NCI-H69 (cell line): ENCODE measurements at regions not wholly inside any gene's neighbourhood (a gene's known extent, or its start where the extent isn't known, plus 50 kb on each side); places are given as distances from the start of the nearest gene placed in this dataset.
A peak's percentile ranks its signal among the peaks of the same experiment; 100 is the strongest.

Experiments used
- DNase-seq: peaks from one replicate; lab custom pipeline; 2025; lab: John Stamatoyannopoulos, UW

DNA sequence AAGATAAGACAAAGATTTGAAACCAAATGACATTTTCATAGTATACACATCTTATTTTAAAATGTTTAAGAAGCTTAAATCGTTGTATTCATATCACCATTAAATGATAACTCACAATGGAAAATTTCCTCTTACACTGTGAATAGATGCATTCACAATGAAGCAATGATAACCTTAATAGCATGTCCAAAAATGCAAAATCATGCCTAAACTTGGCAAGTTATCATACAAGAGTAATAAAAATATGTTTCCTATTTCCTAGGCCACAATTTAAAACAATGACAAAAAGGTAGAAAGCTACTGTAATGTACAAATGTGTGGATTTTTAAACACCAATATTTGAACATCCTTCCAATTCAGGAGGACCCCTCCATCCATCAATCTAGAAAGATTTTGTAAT lies 157.4 kb upstream of the GULP1 start:
- DNase-seq, result no peak

GRCh38 chr2:188138313-188138712 lies 153.4 kb upstream of the GULP1 start:
- DNase-seq, result no peak

DNA sequence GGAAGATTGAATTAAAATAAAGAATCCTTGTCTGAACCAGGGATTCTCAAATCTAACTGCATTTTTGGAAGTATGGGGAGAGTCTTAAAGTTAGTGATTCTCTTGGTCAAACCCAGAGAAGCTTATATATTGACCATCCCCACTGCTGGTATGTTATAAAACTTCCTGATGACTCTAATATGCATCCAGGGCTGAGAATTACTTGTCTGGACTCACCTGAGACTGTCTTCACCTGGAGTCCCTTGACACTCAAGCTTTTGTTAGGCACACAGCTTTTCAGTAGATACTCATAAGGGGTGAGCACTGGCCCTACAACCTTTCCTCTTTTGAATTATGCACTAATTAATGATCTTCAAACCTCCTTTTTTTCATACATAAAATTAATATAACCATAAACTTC lies 149.6 kb upstream of the GULP1 start:
- DNase-seq, result no peak

- DNase-seq, result no peak
These were observed 148.9 kb upstream of the GULP1 start for GRCh38 chr2:188142636-188143295.

GRCh38 chr2:188145885-188146284 lies 145.8 kb upstream of the GULP1 start:
- no peak for DNase-seq

- no peak for DNase-seq
These were observed 144.8 kb upstream of the GULP1 start for GRCh38 chr2:188146888-188147287.

GRCh38 chr2:188151670-188152069 lies 140.0 kb upstream of the GULP1 start:
- no peak for DNase-seq

DNA sequence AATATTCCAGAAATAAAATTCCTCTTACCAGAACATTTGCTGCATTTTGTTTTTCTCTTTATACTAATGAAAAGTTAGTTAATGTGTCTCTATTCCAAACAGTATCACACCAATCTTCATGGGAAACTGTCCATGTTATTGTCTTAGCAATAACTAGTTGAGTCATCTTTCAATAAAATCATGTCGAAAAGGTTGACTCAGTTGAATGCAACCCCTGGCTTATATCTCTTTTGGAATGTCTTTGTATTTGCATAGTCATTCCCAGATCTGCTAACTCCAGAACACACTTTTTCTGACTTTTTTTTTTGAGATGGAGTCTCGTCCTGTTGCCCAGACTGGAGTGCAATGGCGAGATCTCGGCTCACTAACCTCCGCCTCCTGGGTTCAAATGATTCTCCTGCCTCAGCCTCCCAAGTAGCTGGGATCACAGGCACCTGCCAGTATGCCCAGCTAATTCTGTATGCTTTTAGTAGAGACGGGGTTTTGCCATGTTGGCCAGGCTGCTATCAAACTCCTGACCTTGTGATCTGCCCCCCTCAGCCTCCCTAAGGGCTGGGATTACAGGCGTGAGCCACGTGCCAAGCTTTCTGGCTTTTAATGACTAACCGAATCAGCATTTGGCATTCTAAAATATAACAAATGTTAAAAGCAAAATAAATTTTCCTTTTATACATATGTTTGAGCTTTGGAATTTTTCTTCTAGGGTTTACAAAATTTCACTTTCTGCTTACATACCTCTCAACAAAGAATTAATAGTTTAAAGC lies 133.2 kb upstream of the GULP1 start:
- DNase-seq, result no peak

GRCh38 chr2:188159484-188159883 lies 132.2 kb upstream of the GULP1 start:
- DNase-seq, result no peak

- DNase-seq, result no peak
These were observed 121.3 kb upstream of the GULP1 start for GRCh38 chr2:188170356-188170755.

DNA sequence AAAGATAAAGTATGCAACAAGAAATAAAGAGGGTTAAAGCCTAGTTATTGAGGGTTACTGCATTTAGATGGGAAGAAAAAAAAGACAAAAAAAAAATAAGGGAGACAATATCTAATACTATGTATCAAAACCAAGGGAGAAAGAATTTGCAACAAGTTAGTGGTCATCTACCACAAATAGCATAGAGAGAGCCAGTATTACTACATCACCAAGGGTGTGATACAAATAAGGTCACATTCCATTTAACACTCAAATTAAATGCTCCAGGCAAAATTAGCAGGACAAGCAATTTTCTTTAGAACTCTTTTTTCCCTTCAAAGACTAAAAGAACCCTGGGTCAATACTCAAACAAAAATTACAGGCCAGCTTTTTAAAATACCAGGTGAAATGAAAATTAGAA lies 115.1 kb upstream of the GULP1 start:
- no peak for DNase-seq

DNA sequence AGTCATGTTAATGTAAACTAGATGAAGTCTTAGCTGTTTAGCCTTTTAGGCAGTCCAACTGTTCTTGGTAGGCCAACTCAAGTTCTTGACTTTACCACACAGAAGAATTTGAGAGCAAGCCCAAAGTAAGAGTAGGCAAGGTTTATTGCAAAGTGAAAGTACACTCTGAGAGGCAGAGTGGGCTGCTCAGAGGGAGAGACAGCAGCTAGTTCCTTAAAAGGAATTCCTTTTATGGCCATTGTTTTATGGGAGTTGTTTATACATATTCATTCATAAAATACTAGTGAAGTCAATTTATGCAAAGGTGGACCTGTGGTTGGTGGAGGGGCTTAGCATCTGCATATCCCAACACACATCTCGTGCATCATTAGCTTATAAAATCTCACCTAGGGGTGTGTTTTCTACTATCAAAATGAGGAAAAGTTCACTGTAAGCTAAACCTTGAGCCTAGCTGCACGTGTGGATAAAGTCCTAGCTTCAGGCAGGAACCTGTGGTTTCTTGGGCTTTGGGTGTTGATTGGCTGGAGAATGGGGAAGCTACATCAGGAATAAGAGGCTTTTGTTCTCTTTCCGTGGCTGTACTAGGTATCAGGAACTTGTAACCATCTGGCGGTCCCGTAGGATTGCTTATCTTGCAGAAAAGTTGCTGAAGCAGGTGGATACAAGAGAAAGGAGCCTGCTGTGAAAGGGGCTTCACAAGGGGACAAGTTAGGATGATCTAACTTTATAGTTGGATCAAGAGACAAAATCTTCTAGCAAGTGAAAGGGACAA lies 110.4 kb upstream of the GULP1 start:
- no peak for DNase-seq

DNA sequence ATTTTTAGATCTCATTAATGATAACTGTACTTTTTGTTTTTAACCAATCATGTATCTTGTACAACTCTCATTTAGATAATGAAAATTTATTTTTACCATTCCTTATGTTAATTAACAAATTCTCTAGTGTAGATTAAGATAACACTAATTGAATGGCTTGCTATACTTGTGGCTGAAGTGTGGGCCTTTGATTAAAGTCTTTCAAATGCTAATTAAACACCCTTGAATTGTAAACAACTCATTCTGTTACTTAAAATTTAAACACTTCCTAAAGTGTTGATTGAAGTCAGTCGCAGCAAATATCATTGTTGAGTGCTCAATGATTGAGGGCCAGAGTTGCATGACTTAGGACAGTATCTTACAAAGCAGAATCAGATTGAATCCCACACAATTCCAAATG lies 109.8 kb upstream of the GULP1 start:
- DNase-seq, result no peak

- no peak for DNase-seq
These were observed 103.9 kb upstream of the GULP1 start for GRCh38 chr2:188187726-188188125.

DNA sequence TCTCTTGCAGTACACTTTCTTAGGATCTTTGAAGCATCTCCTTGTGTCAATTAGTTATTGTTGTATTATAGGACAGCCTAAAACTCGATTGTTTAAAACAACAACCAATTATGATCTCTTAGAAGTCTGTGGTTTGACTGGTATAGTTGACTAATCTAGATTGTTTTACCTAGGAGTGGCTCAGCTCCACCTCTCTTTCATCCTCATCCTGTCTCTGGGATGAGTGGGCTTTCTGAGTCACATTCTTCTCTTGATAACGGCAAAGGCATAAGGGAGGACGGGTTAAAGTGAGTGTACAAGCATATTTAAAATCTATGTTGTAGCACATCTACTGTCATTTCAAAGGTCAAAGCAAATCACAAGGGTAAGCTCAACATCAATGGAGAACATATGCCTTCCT lies 102.3 kb upstream of the GULP1 start:
- no peak for DNase-seq

GRCh38 chr2:188193230-188193629 lies 98.4 kb upstream of the GULP1 start:
- no peak for DNase-seq

GRCh38 chr2:188196343-188197008 lies 95.2 kb upstream of the GULP1 start:
- no peak for DNase-seq

DNA sequence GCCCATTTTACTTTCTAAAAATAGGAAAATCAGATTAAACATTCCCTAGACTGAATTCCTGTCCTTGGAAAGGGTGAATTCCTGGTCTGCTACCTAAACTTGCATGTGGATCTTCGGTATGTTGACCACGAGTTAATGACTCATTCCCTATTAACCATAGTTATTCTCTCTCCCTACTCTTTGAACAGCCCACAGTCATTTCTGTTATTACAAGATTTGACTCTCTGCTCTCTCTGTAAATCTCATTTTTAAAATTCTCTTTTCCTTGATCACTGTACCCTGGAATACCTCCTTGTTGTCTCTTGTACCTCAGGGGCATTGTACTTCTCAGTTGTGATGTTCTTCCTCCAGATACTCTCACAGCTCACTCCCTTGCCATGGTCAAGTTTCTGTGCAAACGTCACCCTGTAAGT lies 92.0 kb upstream of the GULP1 start:
- no peak for DNase-seq

DNA sequence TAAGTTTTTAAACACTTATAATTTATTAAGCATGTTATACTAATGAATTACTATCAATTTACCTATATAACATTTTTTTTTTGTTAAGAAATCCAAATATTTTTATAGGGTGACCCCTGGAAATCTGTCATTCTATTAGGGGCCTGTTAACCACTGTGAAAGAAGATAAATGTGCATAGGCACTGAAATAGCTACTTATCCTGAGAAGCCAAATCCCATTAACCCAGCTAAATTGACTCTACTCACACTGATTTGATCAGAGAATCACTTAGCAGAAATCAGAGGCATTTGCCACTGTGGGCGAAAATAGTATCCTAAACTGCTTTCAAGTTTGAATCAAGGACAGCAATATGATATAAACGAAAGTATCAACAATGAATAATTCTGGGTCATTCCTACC lies 90.0 kb upstream of the GULP1 start:
- DNase-seq, result no peak

DNA sequence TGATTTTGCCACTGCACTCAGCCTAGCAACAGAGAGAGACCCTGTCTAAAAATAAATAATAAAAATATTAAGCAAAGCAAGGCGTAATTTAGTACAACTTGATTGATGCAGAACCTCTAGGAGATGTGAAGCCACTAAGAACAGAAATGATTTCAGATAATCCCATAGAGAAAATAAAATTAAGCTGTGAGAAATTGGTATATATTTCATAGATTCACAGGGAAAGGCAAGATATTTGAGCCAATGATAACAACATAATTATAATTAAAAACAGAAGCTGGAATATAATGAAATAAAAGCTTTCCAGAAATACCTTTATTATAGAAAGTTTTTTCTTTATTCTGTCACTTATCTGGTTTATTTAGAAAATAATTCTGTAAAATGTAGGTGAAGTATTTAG lies 88.9 kb upstream of the GULP1 start:
- no peak for DNase-seq

GRCh38 chr2:188203776-188204175 lies 87.9 kb upstream of the GULP1 start:
- no peak for DNase-seq

GRCh38 chr2:188204824-188205223 lies 86.8 kb upstream of the GULP1 start:
- DNase-seq, result peak; percentile 8

- no peak for DNase-seq
These were observed 84.1 kb upstream of the GULP1 start for GRCh38 chr2:188207554-188207953.
